Cardiac muscle cell (in vitro differentiated cells and primary cell): ENCODE measurements at regions not wholly inside any gene's neighbourhood (a gene's known extent, or its start where the extent isn't known, plus 50 kb on each side); places are given as distances from the start of the nearest gene placed in this dataset.
A peak's percentile ranks its signal among the peaks of the same experiment; 100 is the strongest.

ENCODE experiments used
- DNase-seq, 2 donors: peaks; one replicate each; pipeline versions ENCODE4 v3.0.0 to v3.0.0-alpha.2; 2010 to 2017; ENCODE audit warnings: low read depth in 1 of 2, low spot score in 1 of 2
- H3K27ac ChIP-seq: fragments of 200-600 bp; sonication (generic); 2 replicates; pipeline ENCODE4 v1.5.1; 2016
- H3K27me3 ChIP-seq: fragments of 200-600 bp; sonication (generic); 2 replicates; pipeline ENCODE4 v1.6.0; 2016; ENCODE audit warnings: control low read depth
- H3K36me3 ChIP-seq: fragments of 200-600 bp; sonication (generic); 2 replicates; pipeline ENCODE4 v1.5.1; 2016; ENCODE audit warnings: control low read depth
- H3K4me1 ChIP-seq: fragments of 200-600 bp; sonication (generic); 2 replicates; pipeline ENCODE4 v1.8.1; 2017; ENCODE audit warnings: low read depth, mild to moderate bottlenecking, mixed run types
- H3K4me3 ChIP-seq: fragments of 200-600 bp; sonication (generic); 2 replicates; pipeline ENCODE4 v1.5.1; 2016; ENCODE audit warnings: mild to moderate bottlenecking
- H3K9me3 ChIP-seq: fragments of 200-600 bp; sonication (generic); 2 replicates; pipeline ENCODE4 v1.5.1; 2017; ENCODE audit warnings: low read depth, mild to moderate bottlenecking, control low read depth
- CTCF ChIP-seq: IDR thresholded peaks from 2 replicates; pipeline ENCODE4 v1.5.1; 2012; ENCODE audit warnings: low read depth, mild to moderate bottlenecking, low read length

GRCh38 chr17:77733576-77734296, 224.8 kb upstream of the TNRC6C start:
- no peak for DNase-seq
- Histone ChIP-seq H3K27me3 (no peaks in the 10 kb centered on the region), H3K36me3 (no peaks in the 10 kb centered on the region), H3K27ac (peak overlapping the region; percentile 49), H3K9me3 (no peaks in the 10 kb centered on the region), H3K4me1 (peaks cover 22% of the 10 kb centered on the region), H3K4me3 (no peak overlapping the region)
- no peak for TF ChIP-seq CTCF

- H3K27me3 ChIP-seq, result no peaks in the 10 kb centered on the region
- H3K36me3 ChIP-seq, result no peaks in the 10 kb centered on the region
- no peak overlapping the region for H3K4me3 ChIP-seq
- peak overlapping the region; percentile 49 for H3K27ac ChIP-seq
- peak; percentile 83 to 90 for DNase-seq
- no peak for TF ChIP-seq CTCF
- H3K9me3 ChIP-seq, result no peaks in the 10 kb centered on the region
- H3K4me1 ChIP-seq, result peaks cover 22% of the 10 kb centered on the region
Observed at GRCh38 chr17:77734371-77735080, 224.0 kb upstream of the TNRC6C start.

GRCh38 chr17:77735081-77735565, 223.4 kb upstream of the TNRC6C start:
- Histone ChIP-seq H3K9me3 (no peaks in the 10 kb centered on the region), H3K27me3 (no peaks in the 10 kb centered on the region), H3K4me3 (no peak overlapping the region), H3K27ac (peak overlapping the region; percentile 49), H3K36me3 (no peaks in the 10 kb centered on the region), H3K4me1 (peaks cover 22% of the 10 kb centered on the region)
- DNase-seq, result peak; percentile 30 to 35
- TF ChIP-seq CTCF, result no peak

GRCh38 chr17:77735566-77736198, 222.8 kb upstream of the TNRC6C start:
- Histone ChIP-seq H3K9me3 (no peaks in the 10 kb centered on the region), H3K4me3 (no peak overlapping the region), H3K27ac (peak overlapping the region; percentile 49), H3K36me3 (no peaks in the 10 kb centered on the region), H3K4me1 (peaks cover 22% of the 10 kb centered on the region), H3K27me3 (no peaks in the 10 kb centered on the region)
- TF ChIP-seq CTCF, result no peak
- peak; percentile 32 to 42 for DNase-seq

GRCh38 chr17:77736199-77736585, 222.3 kb upstream of the TNRC6C start:
- no peaks in the 10 kb centered on the region for H3K9me3 ChIP-seq
- peaks cover 22% of the 10 kb centered on the region for H3K4me1 ChIP-seq
- H3K27ac ChIP-seq, result peak overlapping the region; percentile 49
- no peak overlapping the region for H3K4me3 ChIP-seq
- DNase-seq, result peak in 1 of 2 donors; percentile 42
- H3K36me3 ChIP-seq, result no peaks in the 10 kb centered on the region
- no peak for TF ChIP-seq CTCF
- H3K27me3 ChIP-seq, result no peaks in the 10 kb centered on the region
